ENCODE measurements at regions not wholly inside any gene's neighbourhood (a gene's known extent, or its start where the extent isn't known, plus 50 kb on each side); places are given as distances from the start of the nearest gene placed in this dataset.

GRCh38 chr3:139099968-139100817 is 55.5 kb upstream of the PRR23C start:
- no peaks in the 10 kb centered on the region for H3K36me3 Mint-ChIP-seq (ENCODE audit: low read depth)
- no peak for DNase-seq
- H3K9me3 ChIP-seq (ENCODE audit: control insufficient read depth, low read length): no peaks in the 10 kb centered on the region
- H3K27ac Mint-ChIP-seq: no peak overlapping the region
- H3K27me3 ChIP-seq (ENCODE audit: control insufficient read depth, insufficient read depth, low read length, poor library complexity, severe bottlenecking): no peaks in the 10 kb centered on the region
- H3K9ac ChIP-seq (ENCODE audit: extremely low read depth, low read length, poor library complexity, severe bottlenecking): no peak overlapping the region
- H3K27me3 Mint-ChIP-seq (ENCODE audit: insufficient read depth): peaks cover 5% of the 10 kb centered on the region
- TF ChIP-seq CTCF (conservative IDR thresholded peaks at IDR 0.05): no peak
- H3K4me3 ChIP-seq (ENCODE audit: low read length): no peak overlapping the region
- no peaks in the 10 kb centered on the region for H3K36me3 ChIP-seq (ENCODE audit: control insufficient read depth, insufficient read depth, low read length)
- H3K4me1 ChIP-seq (ENCODE audit: control insufficient read depth, insufficient read depth, low read length): no peaks in the 10 kb centered on the region
- H3K4me1 Mint-ChIP-seq: no peaks in the 10 kb centered on the region
- H3K9me3 Mint-ChIP-seq: no peaks in the 10 kb centered on the region
- 92 to 96% methylated on average over 5 of the region's 5 CpGs for WGBS, 2 experiments (ENCODE audit: insufficient coverage in 1 of 2, insufficient read length in 1 of 2)
- no peak overlapping the region for H3K27ac ChIP-seq (ENCODE audit: low read depth, low read length)
- no peak overlapping the region for H3K4me3 Mint-ChIP-seq

DNA sequence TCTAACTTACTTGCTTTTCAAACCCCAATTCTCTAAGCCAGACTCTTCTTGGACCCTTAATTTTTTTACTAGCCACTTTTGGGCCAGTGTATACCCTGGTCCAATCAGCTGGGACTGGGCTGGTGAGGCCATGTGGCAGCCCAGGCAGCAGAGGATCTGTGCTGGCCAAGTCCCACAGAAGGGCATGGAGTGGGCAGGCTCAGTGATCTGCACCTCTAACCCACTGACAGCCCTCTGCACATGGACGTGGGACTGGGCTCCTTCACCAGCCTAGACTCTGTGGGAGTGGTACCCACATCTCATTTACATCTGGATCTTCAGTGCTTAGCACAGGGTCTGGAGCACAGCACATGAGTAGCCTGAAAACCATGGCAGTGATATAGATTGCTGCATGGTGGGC is 56.1 kb upstream of the PRR23C start:
- Mint-ChIP-seq H3K4me3 (no peak overlapping the region), H3K36me3 (ENCODE audit: low read depth) (no peaks in the 10 kb centered on the region), H3K27ac (no peak overlapping the region), H3K27me3 (ENCODE audit: insufficient read depth) (peaks cover 5% of the 10 kb centered on the region), H3K4me1 (no peaks in the 10 kb centered on the region), H3K9me3 (no peaks in the 10 kb centered on the region)
- H3K9me3 ChIP-seq (ENCODE audit: control insufficient read depth, low read length): no peaks in the 10 kb centered on the region
- no peak overlapping the region for H3K9ac ChIP-seq (ENCODE audit: extremely low read depth, low read length, poor library complexity, severe bottlenecking)
- H3K36me3 ChIP-seq (ENCODE audit: control insufficient read depth, insufficient read depth, low read length): no peaks in the 10 kb centered on the region
- no peak for TF ChIP-seq CTCF (conservative IDR thresholded peaks at IDR 0.05)
- no peak for DNase-seq
- no peaks in the 10 kb centered on the region for H3K4me1 ChIP-seq (ENCODE audit: control insufficient read depth, insufficient read depth, low read length)
- H3K4me3 ChIP-seq (ENCODE audit: low read length): no peak overlapping the region
- 73% methylated on average over 1 of the region's 1 CpG; no CpG with 5 or more reads in 1 of the 2 experiments for WGBS, 2 experiments (ENCODE audit: insufficient coverage in 1 of 2, insufficient read length in 1 of 2)
- H3K27ac ChIP-seq (ENCODE audit: low read depth, low read length): no peak overlapping the region
- H3K27me3 ChIP-seq (ENCODE audit: control insufficient read depth, insufficient read depth, low read length, poor library complexity, severe bottlenecking): no peaks in the 10 kb centered on the region

- H3K27me3 Mint-ChIP-seq (ENCODE audit: insufficient read depth): peaks cover 5% of the 10 kb centered on the region
- H3K4me1 Mint-ChIP-seq: no peaks in the 10 kb centered on the region
- WGBS, 2 experiments (ENCODE audit: insufficient coverage in 1 of 2, insufficient read length in 1 of 2): 17 to 60% methylated on average over 1 to 2 of the region's 2 CpGs
These were observed 56.7 kb upstream of the PRR23C start for GRCh38 chr3:139101396-139101795.

More at GRCh38 chr3:139101396-139101795, 56.7 kb upstream of the PRR23C start:
- H3K36me3 Mint-ChIP-seq (ENCODE audit: low read depth): no peaks in the 10 kb centered on the region
- no peaks in the 10 kb centered on the region for H3K27me3 ChIP-seq (ENCODE audit: control insufficient read depth, insufficient read depth, low read length, poor library complexity, severe bottlenecking)
- no peak for TF ChIP-seq CTCF (conservative IDR thresholded peaks at IDR 0.05)
- no peaks in the 10 kb centered on the region for H3K9me3 ChIP-seq (ENCODE audit: control insufficient read depth, low read length)
- H3K9ac ChIP-seq (ENCODE audit: extremely low read depth, low read length, poor library complexity, severe bottlenecking): no peak overlapping the region
- H3K27ac ChIP-seq (ENCODE audit: low read depth, low read length): no peak overlapping the region
- peak; percentile 58 for DNase-seq
- H3K9me3 Mint-ChIP-seq: no peaks in the 10 kb centered on the region
- no peaks in the 10 kb centered on the region for H3K4me1 ChIP-seq (ENCODE audit: control insufficient read depth, insufficient read depth, low read length)
- no peaks in the 10 kb centered on the region for H3K36me3 ChIP-seq (ENCODE audit: control insufficient read depth, insufficient read depth, low read length)
- no peak overlapping the region for H3K27ac Mint-ChIP-seq
- no peak overlapping the region for H3K4me3 Mint-ChIP-seq
- H3K4me3 ChIP-seq (ENCODE audit: low read length): no peak overlapping the region
